Endothelial cell of umbilical vein (primary cell): ENCODE measurements at regions not wholly inside any gene's neighbourhood (a gene's known extent, or its start where the extent isn't known, plus 50 kb on each side); places are given as distances from the start of the nearest gene placed in this dataset.

Experiments used
- BruUV-seq: library from RNA; stranded (reverse); fragments of 400-500 nt; replicated peaks from 2 replicates; lab custom pipeline; 2021; lab: Mats Ljungman, UMichigan
- CTCF ChIA-PET: fragments of 300-600, 350-600 bp; sonication (Branson Sonifier 250); formaldehyde crosslinking; loops from one replicate; lab custom pipeline; 2021; ENCODE audit warnings: antibody characterized with exemption, inconsistent platforms; lab: Charles Lee
- POLR2A ChIA-PET: fragments of 300-600, 350-600 bp; sonication (Branson Sonifier 250); formaldehyde crosslinking; loops from one replicate; lab custom pipeline; 2021; ENCODE audit warnings: antibody characterized with exemption, inconsistent platforms; lab: Charles Lee
- DNase-seq: peaks from one replicate; pipeline ENCODE4 v3.0.0-alpha.2; 2011; ENCODE audit warnings: low read depth, low spot score
- FAIRE-seq: peaks from 2 replicates; lab custom pipeline; 2011; peaks lifted over from hg19 to GRCh38; lab: Jason Lieb, UNC
- H2AFZ ChIP-seq: 2 replicates; pipeline ENCODE4 v1.6.0; 2012; ENCODE audit warnings: low read depth, low read length, control low read depth, inconsistent platforms
- H3K27ac ChIP-seq: 2 replicates; pipeline ENCODE4 v1.5.1; 2011; ENCODE audit warnings: low read depth, mild to moderate bottlenecking, control low read depth, low read length, moderate library complexity; ENCODE audit not compliant: insufficient read depth
- H3K27me3 ChIP-seq, 2 experiments: 2 replicates each; pipeline versions ENCODE4 v1.6.0 to v1.6.1; 2011; ENCODE audit warnings: low read length in 2 of 2, mixed read lengths in 1 of 2; ENCODE audit not compliant: control insufficient read depth in 2 of 2, insufficient read depth in 2 of 2
- H3K36me3 ChIP-seq, 2 experiments: 2 replicates in 1 of 2; 3 replicates in 1 of 2; pipeline ENCODE4 v1.5.1; 2011; ENCODE audit warnings: low read length in 2 of 2, mild to moderate bottlenecking in 1 of 2, moderate library complexity in 1 of 2; ENCODE audit not compliant: control insufficient read depth in 2 of 2, insufficient read depth in 2 of 2; ENCODE audit errors: extremely low read depth in 1 of 2
- H3K4me1 ChIP-seq: 3 replicates; pipeline ENCODE4 v1.5.1; 2011; ENCODE audit warnings: mild to moderate bottlenecking, low read length; ENCODE audit not compliant: control insufficient read depth, insufficient read depth; ENCODE audit errors: extremely low read depth
- H3K4me2 ChIP-seq: 2 replicates; pipeline ENCODE4 v1.6.1; 2011; ENCODE audit warnings: low read length, control low read depth, mixed read lengths; ENCODE audit not compliant: insufficient read depth
- H3K4me3 ChIP-seq, 3 experiments: fragments of 200-600 bp in 1 of 3; sonication (generic), shearing (Covaris generic) in 1 of 3; replicated peaks in 1 of 3; 2 replicates each; pipeline ENCODE4 v1.5.1; 2011 to 2016; ENCODE audit warnings: control low read depth in 3 of 3, low read length in 3 of 3, mild to moderate bottlenecking in 2 of 3, inconsistent platforms in 1 of 3, low read depth in 1 of 3, moderate library complexity in 1 of 3; ENCODE audit not compliant: insufficient read depth in 1 of 3
- H3K79me2 ChIP-seq: 2 replicates; pipeline ENCODE4 v1.6.0; 2012; ENCODE audit warnings: low read length, inconsistent platforms; ENCODE audit not compliant: control insufficient read depth, insufficient read depth
- H3K9ac ChIP-seq: replicated peaks from 2 replicates; pipeline ENCODE3; 2011; ENCODE audit warnings: low read length, control low read depth; ENCODE audit not compliant: insufficient read depth; ENCODE audit errors: extremely low read depth
- H3K9me1 ChIP-seq: replicated peaks from 3 replicates; pipeline ENCODE4 v1.6.0; 2011; ENCODE audit warnings: mild to moderate bottlenecking, low read length; ENCODE audit not compliant: control insufficient read depth, insufficient read depth; ENCODE audit errors: extremely low read depth
- H3K9me3 ChIP-seq: replicated peaks from 2 replicates; pipeline ENCODE4 v1.5.1; 2012; ENCODE audit warnings: low read length, inconsistent platforms; ENCODE audit not compliant: control insufficient read depth, insufficient read depth
- H4K20me1 ChIP-seq: replicated peaks from 2 replicates; pipeline ENCODE3; 2011; ENCODE audit warnings: mild to moderate bottlenecking, low read length; ENCODE audit not compliant: control insufficient read depth, insufficient read depth; ENCODE audit errors: extremely low read depth
- CTCF ChIP-seq, 2 donors: IDR thresholded peaks; 1 replicate in 1 of 2; 2 replicates in 1 of 2; pipeline ENCODE4 v1.5.1; 2011; ENCODE audit warnings: low read length in 2 of 2, mild to moderate bottlenecking in 2 of 2, moderate library complexity in 2 of 2, control low read depth in 1 of 2, inconsistent platforms in 1 of 2, low read depth in 1 of 2; ENCODE audit not compliant: insufficient read depth in 1 of 2; ENCODE audit errors: extremely low read depth in 1 of 2
- EZH2 ChIP-seq: IDR thresholded peaks from 2 replicates; pipeline ENCODE4 v1.6.1; 2012; ENCODE audit warnings: borderline replicate concordance, low read depth, mild to moderate bottlenecking, moderate library complexity, low read length, inconsistent platforms; ENCODE audit not compliant: severe bottlenecking
- FOS ChIP-seq: IDR thresholded peaks from 2 replicates; pipeline ENCODE4 v1.6.1; 2011; ENCODE audit warnings: mild to moderate bottlenecking, low read length, moderate library complexity, borderline replicate concordance; ENCODE audit not compliant: insufficient read depth
- GATA2 ChIP-seq: IDR thresholded peaks from 2 replicates; pipeline ENCODE4 v1.7.0; 2011; ENCODE audit warnings: low read depth, mild to moderate bottlenecking, moderate library complexity, mixed read lengths, low read length; ENCODE audit not compliant: insufficient read length, insufficient read depth
- JUN ChIP-seq: IDR thresholded peaks from 2 replicates; pipeline ENCODE4 v1.6.1; 2011; ENCODE audit warnings: borderline replicate concordance, low read depth; ENCODE audit not compliant: insufficient read length, insufficient read depth
- MAX ChIP-seq: IDR thresholded peaks from 2 replicates; pipeline ENCODE4 v1.6.1; 2011; ENCODE audit not compliant: insufficient read depth, insufficient read length
- MYC ChIP-seq: IDR thresholded peaks from one replicate; pipeline ENCODE4 v1.6.1; 2011; ENCODE audit warnings: mild to moderate bottlenecking, low read depth, low read length
- POLR2A ChIP-seq: IDR thresholded peaks from 2 replicates; pipeline ENCODE4 v1.6.1; 2012; ENCODE audit warnings: low read depth, mild to moderate bottlenecking, control low read depth, low read length
- POLR2AphosphoS5 ChIP-seq: IDR thresholded peaks from 2 replicates; pipeline ENCODE4 v1.6.1; 2012; ENCODE audit warnings: low read depth, mild to moderate bottlenecking, control low read depth, low read length, moderate library complexity; ENCODE audit not compliant: insufficient read depth
- dilution Hi-C: fragments of 300-500 bp; cut with MboI; formaldehyde crosslinking; loops from one replicate; pipeline ENCODE4 v1.15.0; 2019; ENCODE audit warnings: low sequenced_read_pairs; ENCODE audit not compliant: extremely low pct_ligation_motif_present
- intact Hi-C: fragments of 100-400 bp; cut with micrococcal nuclease; formaldehyde crosslinking; loops from one replicate; pipeline ENCODE4 v1.10.0; 2022

DNA sequence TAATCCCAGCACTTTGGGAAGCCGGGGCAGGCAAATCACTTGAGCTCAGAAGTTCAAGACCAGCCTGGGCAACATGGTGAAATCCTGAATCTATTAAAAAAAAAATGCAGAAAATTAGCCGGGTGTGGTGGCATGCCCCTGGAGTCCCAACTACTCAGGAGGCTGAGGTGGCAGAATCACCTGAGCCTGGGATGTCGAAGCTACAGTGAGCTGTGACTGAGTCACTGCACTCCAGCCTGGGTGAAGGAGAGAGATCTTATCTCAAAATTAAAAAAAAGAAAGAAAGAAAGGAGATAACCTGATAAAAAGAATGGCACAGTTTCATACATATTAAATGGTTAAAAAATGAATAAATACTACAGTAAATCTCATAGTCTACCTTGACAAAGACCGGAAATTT is 123.6 kb upstream of the TNFAIP3 start:
- BruUV-seq: no TSS peak
- dilution Hi-C loops: loop anchor here (25.0 kb wide), 1 partner anchor 194 kb away; no protein-coding TSS in a partner anchor
- Histone ChIP-seq H4K20me1 (no peaks in the 10 kb centered on the region), H2AFZ (no peak overlapping the region), H3K27ac (no peak overlapping the region), H3K27me3 (no peaks in the 10 kb centered on the region), H3K79me2 (no peaks in the 10 kb centered on the region), H3K36me3 (no peaks in the 10 kb centered on the region), H3K9me3 (no peaks in the 10 kb centered on the region), H3K9me1 (no peaks in the 10 kb centered on the region), H3K4me1 (no peaks in the 10 kb centered on the region), H3K4me2 (no peak overlapping the region), H3K9ac (no peak overlapping the region), H3K4me3 (no peak overlapping the region)
- DNase-seq (no peak), FAIRE-seq (no peak)
- ChIA-PET CTCF (interaction anchor here (0.9 to 1.0 kb wide), 3 partner anchors 8 to 201 kb away, joined by 3 to 4 read pairs (median 3); no protein-coding TSS in a partner anchor), POLR2A (interaction anchor here (0.7 kb wide), 1 partner anchor 29 kb away, joined by 8 read pairs; no protein-coding TSS in a partner anchor)
- TF ChIP-seq JUN: no peak
- no peak for TF ChIP-seq POLR2AphosphoS5
- no peak for TF ChIP-seq MYC
- TF ChIP-seq GATA2: peak; percentile 42
- TF ChIP-seq CTCF (IDR thresholded peaks at IDR 0.05; ENCODE audit: extremely low read depth in 1 of 2, insufficient read depth in 1 of 2, low read depth in 1 of 2, low read length in 2 of 2): no peak
- intact Hi-C loops: no loop called here

DNA sequence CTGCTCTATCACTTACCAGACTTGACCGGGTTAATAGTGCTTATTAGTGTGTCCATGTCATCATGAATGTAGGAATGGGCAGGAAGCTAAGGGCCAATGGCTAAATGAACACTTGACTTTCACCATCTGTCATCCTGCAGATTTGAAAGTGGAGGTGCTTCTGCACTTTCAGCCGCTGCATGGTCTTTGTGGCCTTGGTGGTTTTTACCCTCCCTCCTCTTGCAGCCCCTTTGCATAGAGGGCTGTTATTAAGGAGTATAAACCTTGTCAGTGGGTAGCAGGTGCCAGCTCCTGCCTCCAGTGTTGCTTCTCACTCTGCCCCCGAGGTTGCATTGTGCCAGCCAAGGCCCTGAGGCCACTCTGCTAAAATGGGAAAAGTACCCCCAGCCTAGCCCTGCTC is 122.2 kb upstream of the TNFAIP3 start:
- Histone ChIP-seq H3K79me2 (no peaks in the 10 kb centered on the region), H4K20me1 (no peaks in the 10 kb centered on the region), H3K4me1 (no peaks in the 10 kb centered on the region), H2AFZ (no peak overlapping the region), H3K36me3 (no peaks in the 10 kb centered on the region), H3K9me1 (no peaks in the 10 kb centered on the region), H3K9ac (no peak overlapping the region), H3K27me3 (no peaks in the 10 kb centered on the region), H3K9me3 (no peaks in the 10 kb centered on the region), H3K4me2 (no peak overlapping the region), H3K4me3 (no peak overlapping the region), H3K27ac (no peak overlapping the region)
- DNase-seq (no peak), FAIRE-seq (no peak)
- ChIA-PET POLR2A (no interaction called here), CTCF (no interaction called here)
- intact Hi-C loops: no loop called here
- TF ChIP-seq MAX (no peak), EZH2 (no peak), JUN (no peak), POLR2AphosphoS5 (no peak), POLR2A (no peak), MYC (no peak), CTCF (IDR thresholded peaks at IDR 0.05; ENCODE audit: extremely low read depth in 1 of 2, insufficient read depth in 1 of 2, low read depth in 1 of 2, low read length in 2 of 2) (no peak), GATA2 (no peak), FOS (no peak)
- BruUV-seq: no TSS peak
- dilution Hi-C loops: loop anchor here (25.0 kb wide), 1 partner anchor 192 kb away; no protein-coding TSS in a partner anchor
